ENCODE measurements at regions not wholly inside any gene's neighbourhood (a gene's known extent, or its start where the extent isn't known, plus 50 kb on each side); places are given as distances from the start of the nearest gene placed in this dataset.

GRCh38 chr2:16495509-16496208, 170.0 kb downstream of the CYRIA start:
- H3K9me3 ChIP-seq (replicated peaks in 1 of 3), result no peaks in the 10 kb centered on the region
- no peak overlapping the region for H3K27ac ChIP-seq
- no peak overlapping the region for H3K4me3 ChIP-seq
- intact Hi-C loops (cut with DNase I), result no loop called here
- no peak for DNase-seq
- TF ChIP-seq, protein P1, sequence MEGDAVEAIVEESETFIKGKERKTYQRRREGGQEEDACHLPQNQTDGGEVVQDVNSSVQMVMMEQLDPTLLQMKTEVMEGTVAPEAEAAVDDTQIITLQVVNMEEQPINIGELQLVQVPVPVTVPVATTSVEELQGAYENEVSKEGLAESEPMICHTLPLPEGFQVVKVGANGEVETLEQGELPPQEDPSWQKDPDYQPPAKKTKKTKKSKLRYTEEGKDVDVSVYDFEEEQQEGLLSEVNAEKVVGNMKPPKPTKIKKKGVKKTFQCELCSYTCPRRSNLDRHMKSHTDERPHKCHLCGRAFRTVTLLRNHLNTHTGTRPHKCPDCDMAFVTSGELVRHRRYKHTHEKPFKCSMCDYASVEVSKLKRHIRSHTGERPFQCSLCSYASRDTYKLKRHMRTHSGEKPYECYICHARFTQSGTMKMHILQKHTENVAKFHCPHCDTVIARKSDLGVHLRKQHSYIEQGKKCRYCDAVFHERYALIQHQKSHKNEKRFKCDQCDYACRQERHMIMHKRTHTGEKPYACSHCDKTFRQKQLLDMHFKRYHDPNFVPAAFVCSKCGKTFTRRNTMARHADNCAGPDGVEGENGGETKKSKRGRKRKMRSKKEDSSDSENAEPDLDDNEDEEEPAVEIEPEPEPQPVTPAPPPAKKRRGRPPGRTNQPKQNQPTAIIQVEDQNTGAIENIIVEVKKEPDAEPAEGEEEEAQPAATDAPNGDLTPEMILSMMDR (IDR thresholded peaks at IDR 0.05), result no peak
- no peak for TF ChIP-seq POLR2A (IDR thresholded peaks at IDR 0.05)
- no peaks in the 10 kb centered on the region for H3K36me3 ChIP-seq (replicated peaks in 1 of 2)
- H3K4me1 ChIP-seq (replicated peaks in 1 of 2), result no peaks in the 10 kb centered on the region
- 62 to 73% (median 66%) methylated on average over 3 of the region's 3 CpGs for WGBS, 4 donors
- no peaks in the 10 kb centered on the region for H3K27me3 ChIP-seq

- Histone ChIP-seq H3K4me1 (replicated peaks in 1 of 2) (no peaks in the 10 kb centered on the region), H3K36me3 (replicated peaks in 1 of 2) (no peaks in the 10 kb centered on the region), H3K9me3 (replicated peaks in 1 of 3) (no peaks in the 10 kb centered on the region), H3K27ac (no peak overlapping the region), H3K27me3 (no peaks in the 10 kb centered on the region), H3K4me3 (no peak overlapping the region)
- 61 to 71% (median 62%) methylated on average over 5 of the region's 5 CpGs for WGBS, 4 donors
- no peak for DNase-seq
- intact Hi-C loops (cut with DNase I), result no loop called here
- TF ChIP-seq, protein P1 (IDR thresholded peaks at IDR 0.05), result no peak
- TF ChIP-seq POLR2A (IDR thresholded peaks at IDR 0.05), result no peak
Observed at GRCh38 chr2:16494836-16495508, 170.7 kb downstream of the CYRIA start.

DNA sequence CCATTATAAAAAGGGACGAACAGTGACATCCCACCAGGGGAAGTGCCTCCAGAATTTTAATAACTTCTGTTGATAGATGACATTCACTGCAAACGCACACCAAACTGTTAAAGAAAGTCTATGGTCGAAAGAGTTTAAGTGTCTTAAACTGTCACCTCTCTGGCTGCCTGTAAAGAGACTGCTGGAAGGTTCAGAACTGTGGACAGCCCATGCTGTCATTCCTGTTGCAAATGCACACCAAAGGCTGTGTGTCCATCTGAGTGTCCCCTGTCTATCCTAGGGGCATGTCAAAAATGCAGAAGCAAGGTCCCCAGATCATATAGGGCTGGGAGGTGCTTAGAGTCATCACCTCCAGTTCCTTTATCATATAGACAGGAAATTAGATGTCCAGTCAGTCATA, 171.8 kb downstream of the CYRIA start:
- H3K4me1 ChIP-seq (replicated peaks in 1 of 2), result no peaks in the 10 kb centered on the region
- no peak for DNase-seq
- no peaks in the 10 kb centered on the region for H3K9me3 ChIP-seq (replicated peaks in 1 of 3)
- H3K4me3 ChIP-seq, result no peak overlapping the region
- no peaks in the 10 kb centered on the region for H3K36me3 ChIP-seq (replicated peaks in 1 of 2)
- TF ChIP-seq, protein P1 (IDR thresholded peaks at IDR 0.05), result no peak
- TF ChIP-seq POLR2A (IDR thresholded peaks at IDR 0.05), result no peak
- WGBS, 4 donors, result 64 to 75% (median 66%) methylated on average over 3 of the region's 3 CpGs
- H3K27ac ChIP-seq, result no peak overlapping the region
- intact Hi-C loops (cut with DNase I), result no loop called here
- H3K27me3 ChIP-seq, result no peaks in the 10 kb centered on the region

- TF ChIP-seq POLR2A (IDR thresholded peaks at IDR 0.05), result no peak
- TF ChIP-seq, protein P1 (IDR thresholded peaks at IDR 0.05), result peak in 5 of 6 experiments; percentile 38 to 56 (median 49)
- WGBS, 4 donors, result 32 to 40% (median 37%) methylated on average over 4 of the region's 4 CpGs
- intact Hi-C loops (cut with DNase I), result no loop called here
Observed at GRCh38 chr2:16487686-16488085, 177.9 kb downstream of the CYRIA start.

More at GRCh38 chr2:16487686-16488085, 177.9 kb downstream of the CYRIA start:
- Histone ChIP-seq H3K36me3 (replicated peaks in 1 of 2) (no peaks in the 10 kb centered on the region), H3K4me1 (replicated peaks in 1 of 2) (no peaks in the 10 kb centered on the region), H3K27ac (no peak overlapping the region), H3K9me3 (replicated peaks in 1 of 3) (no peaks in the 10 kb centered on the region), H3K27me3 (no peaks in the 10 kb centered on the region), H3K4me3 (no peak overlapping the region)
- DNase-seq, result peak; percentile 23 to 58 (median 36)
